ENCODE measurements at regions not wholly inside any gene's neighbourhood (a gene's known extent, or its start where the extent isn't known, plus 50 kb on each side); places are given as distances from the start of the nearest gene placed in this dataset.

DNA sequence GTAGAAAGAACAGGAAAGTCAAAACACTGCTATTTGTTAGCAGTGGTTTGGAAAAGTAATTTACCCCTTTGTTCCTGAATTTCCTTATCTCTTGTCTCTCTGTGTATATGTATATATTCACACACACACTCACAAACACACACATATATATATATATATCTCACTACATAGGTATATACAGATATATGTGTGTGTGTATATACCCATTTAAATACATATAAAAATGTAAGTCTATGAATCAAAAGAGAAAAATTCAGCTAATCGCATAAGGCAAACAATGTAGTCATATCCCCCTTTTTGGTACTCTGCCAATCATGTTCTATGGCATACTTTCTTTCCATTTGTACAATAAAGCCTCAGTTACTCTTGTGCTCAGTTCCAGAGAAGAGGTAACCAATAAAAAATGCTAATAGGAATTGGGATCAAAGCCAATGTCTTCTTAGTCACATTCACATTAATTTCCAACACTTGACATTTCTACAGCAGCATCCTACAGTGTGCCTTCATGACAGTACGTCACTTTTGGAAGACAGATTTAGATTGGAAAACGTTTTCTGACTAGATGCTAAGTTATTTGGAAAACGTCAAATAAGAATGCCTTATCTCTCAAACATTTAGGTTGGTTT lies 94.6 kb downstream of the MC4R start:
- Mint-ChIP-seq H3K27me3 (ENCODE audit: low read depth) (no peaks in the 10 kb centered on the region), H3K9me3 (peaks cover 4% of the 10 kb centered on the region), H3K4me3 (no peak overlapping the region), H3K36me3 (no peaks in the 10 kb centered on the region), H3K4me1 (no peaks in the 10 kb centered on the region), H3K27ac (no peak overlapping the region)
- DNase-seq (ENCODE audit: low spot score in 2 of 2, unreplicated experiment in 2 of 2): no peak
- no peak for TF ChIP-seq CTCF (IDR thresholded peaks at IDR 0.05; ENCODE audit: unreplicated experiment)

GRCh38 chr18:60267391-60268058 lies 105.0 kb downstream of the MC4R start:
- H3K4me3 Mint-ChIP-seq: no peak overlapping the region
- no peaks in the 10 kb centered on the region for H3K36me3 Mint-ChIP-seq
- peaks cover 19% of the 10 kb centered on the region for H3K9me3 Mint-ChIP-seq
- peaks cover 4% of the 10 kb centered on the region for H3K4me1 Mint-ChIP-seq
- TF ChIP-seq CTCF (IDR thresholded peaks at IDR 0.05; ENCODE audit: unreplicated experiment): no peak
- no peaks in the 10 kb centered on the region for H3K27me3 Mint-ChIP-seq (ENCODE audit: low read depth)
- no peak for DNase-seq (ENCODE audit: low spot score in 2 of 2, unreplicated experiment in 2 of 2)
- H3K27ac Mint-ChIP-seq: no peak overlapping the region

- Mint-ChIP-seq H3K27ac (no peak overlapping the region), H3K9me3 (peaks cover 11% of the 10 kb centered on the region), H3K27me3 (ENCODE audit: low read depth) (no peaks in the 10 kb centered on the region), H3K4me1 (peaks cover 4% of the 10 kb centered on the region), H3K36me3 (no peaks in the 10 kb centered on the region), H3K4me3 (no peak overlapping the region)
- TF ChIP-seq CTCF (IDR thresholded peaks at IDR 0.05; ENCODE audit: unreplicated experiment): no peak
- DNase-seq (ENCODE audit: low spot score in 2 of 2, unreplicated experiment in 2 of 2): no peak
Observed at GRCh38 chr18:60266558-60266957, 106.0 kb downstream of the MC4R start.

DNA sequence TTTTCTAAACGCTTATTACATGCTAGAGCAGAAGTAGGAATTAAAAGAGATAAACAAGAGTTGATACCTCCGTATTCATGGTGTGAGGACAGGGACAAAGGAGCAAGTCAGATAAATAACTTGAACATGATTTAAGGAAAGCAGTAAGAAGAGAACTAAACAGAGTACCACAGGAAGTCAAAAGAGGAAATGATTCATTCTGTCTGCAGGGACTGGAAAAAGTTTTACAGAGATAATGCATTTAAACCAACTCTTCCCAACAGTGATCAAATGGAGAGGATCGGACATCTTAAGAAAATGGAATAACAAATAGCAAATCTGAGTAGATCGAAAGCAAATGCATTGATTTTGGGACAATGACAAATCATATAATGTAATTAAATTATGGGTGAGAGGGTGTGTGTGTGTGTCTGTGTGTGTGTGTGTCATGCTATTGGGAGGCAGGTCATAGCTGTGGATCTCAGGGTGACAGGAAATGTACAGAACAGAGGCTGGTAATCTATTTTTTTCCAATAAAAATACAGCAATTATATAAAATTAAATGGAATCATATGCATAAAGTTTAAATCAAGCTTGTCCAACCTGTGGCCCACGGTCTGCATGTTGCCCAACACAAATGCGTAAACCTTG lies 113.4 kb downstream of the MC4R start:
- TF ChIP-seq CTCF (IDR thresholded peaks at IDR 0.05; ENCODE audit: unreplicated experiment): no peak
- no peaks in the 10 kb centered on the region for H3K9me3 Mint-ChIP-seq
- no peak for DNase-seq (ENCODE audit: low spot score in 2 of 2, unreplicated experiment in 2 of 2)
- H3K4me1 Mint-ChIP-seq: no peaks in the 10 kb centered on the region
- no peak overlapping the region for H3K27ac Mint-ChIP-seq
- no peaks in the 10 kb centered on the region for H3K36me3 Mint-ChIP-seq
- no peak overlapping the region for H3K4me3 Mint-ChIP-seq
- H3K27me3 Mint-ChIP-seq (ENCODE audit: low read depth): no peaks in the 10 kb centered on the region

DNA sequence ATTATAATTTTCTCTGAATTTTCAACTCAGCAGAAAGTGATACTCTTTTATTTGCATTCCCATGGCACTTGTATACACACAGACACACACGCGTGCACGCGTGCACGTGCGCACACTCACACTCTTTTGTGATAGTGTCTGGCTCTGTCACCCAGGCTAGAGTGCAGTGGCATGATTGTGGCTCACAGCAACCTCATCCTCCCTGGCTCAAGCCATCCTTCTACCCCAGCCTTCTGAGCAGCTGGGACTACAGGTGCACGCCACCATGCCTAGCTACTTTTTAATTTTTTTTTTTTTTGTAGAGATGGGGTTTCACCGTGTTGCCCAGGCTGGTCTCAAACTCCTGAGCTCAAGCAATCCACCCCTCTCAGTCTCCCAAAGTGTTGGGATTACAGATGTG lies 123.2 kb downstream of the MC4R start:
- Mint-ChIP-seq H3K4me1 (no peaks in the 10 kb centered on the region), H3K27me3 (ENCODE audit: low read depth) (no peaks in the 10 kb centered on the region), H3K36me3 (no peaks in the 10 kb centered on the region), H3K27ac (no peak overlapping the region), H3K9me3 (no peaks in the 10 kb centered on the region), H3K4me3 (no peak overlapping the region)
- no peak for TF ChIP-seq CTCF (IDR thresholded peaks at IDR 0.05; ENCODE audit: unreplicated experiment)
- DNase-seq (ENCODE audit: low spot score in 2 of 2, unreplicated experiment in 2 of 2): no peak

All from mesothelial cell of epicardium (in vitro differentiated cells).